Smooth muscle cell (in vitro differentiated cells): ENCODE measurements at regions not wholly inside any gene's neighbourhood (a gene's known extent, or its start where the extent isn't known, plus 50 kb on each side); places are given as distances from the start of the nearest gene placed in this dataset.

Source experiments
- DNase-seq: peaks from one replicate; lab custom pipeline; 2025; ENCODE audit not compliant: unreplicated experiment; lab: John Stamatoyannopoulos, UW
- H2AFZ ChIP-seq: fragments of 200-600 bp; sonication (generic); 2 replicates; pipeline ENCODE4 v1.6.0; 2016; ENCODE audit warnings: antibody characterized with exemption, low read depth, mild to moderate bottlenecking
- H3F3A ChIP-seq: fragments of 200-600 bp; sonication (generic); 2 replicates; pipeline ENCODE4 v1.6.0; 2017; ENCODE audit warnings: antibody characterized with exemption, low read depth
- H3K27ac ChIP-seq: fragments of 200-600 bp; sonication (generic); 2 replicates; pipeline ENCODE4 v1.5.1; 2016; ENCODE audit warnings: low read depth, mild to moderate bottlenecking
- H3K27me3 ChIP-seq: fragments of 200-600 bp; sonication (generic); 2 replicates; pipeline ENCODE4 v1.6.1; 2016; ENCODE audit warnings: low read depth, mild to moderate bottlenecking
- H3K36me3 ChIP-seq: fragments of 200-600 bp; sonication (generic); 2 replicates; pipeline ENCODE4 v1.5.1; 2016; ENCODE audit warnings: low read depth
- H3K4me1 ChIP-seq: fragments of 200-600 bp; sonication (generic); 2 replicates; pipeline ENCODE4 v1.5.1; 2016; ENCODE audit warnings: low read depth
- H3K4me2 ChIP-seq: fragments of 200-600 bp; sonication (generic); 2 replicates; pipeline ENCODE4 v1.6.0; 2016; ENCODE audit warnings: mild to moderate bottlenecking
- H3K4me3 ChIP-seq: fragments of 200-600 bp; sonication (generic); 2 replicates; pipeline ENCODE4 v1.5.1; 2016; ENCODE audit warnings: mild to moderate bottlenecking
- H3K79me2 ChIP-seq: fragments of 200-600 bp; sonication (generic); 2 replicates; pipeline ENCODE4 v1.6.0; 2016; ENCODE audit warnings: low read depth, mild to moderate bottlenecking
- H3K9ac ChIP-seq: fragments of 200-600 bp; sonication (generic); 2 replicates; pipeline ENCODE4 v1.6.0; 2016; ENCODE audit warnings: low read depth
- H3K9me3 ChIP-seq: fragments of 200-600 bp; sonication (generic); replicated peaks from 2 replicates; pipeline ENCODE4 v1.5.1; 2016; ENCODE audit warnings: low read depth
- H4K20me1 ChIP-seq: fragments of 200-600 bp; sonication (generic); 2 replicates; pipeline ENCODE4 v1.6.0; 2016; ENCODE audit warnings: low read depth
- CTCF ChIP-seq: fragments of 200-600 bp; sonication (generic); IDR thresholded peaks from 2 replicates; pipeline ENCODE4 v1.5.1; 2017; ENCODE audit warnings: borderline replicate concordance, mild to moderate bottlenecking, antibody characterized with exemption; ENCODE audit not compliant: insufficient read depth, poor library complexity, severe bottlenecking
- WGBS: methylation state at CpG from one replicate; pipeline ENCODE4 v1.1.7; 2016; ENCODE audit warnings: low lambda C conversion rate; 5-methylcytosine and 5-hydroxymethylcytosine counted together

- DNase-seq: no peak
- peaks cover 9% of the 10 kb centered on the region for H3K4me1 ChIP-seq
Observed at GRCh38 chr19:29060813-29061364, 152.1 kb downstream of the UQCRFS1 start.

GRCh38 chr19:29056535-29056934 is 156.4 kb downstream of the UQCRFS1 start:
- no peaks in the 10 kb centered on the region for H4K20me1 ChIP-seq
- no peaks in the 10 kb centered on the region for H3K79me2 ChIP-seq
- no peaks in the 10 kb centered on the region for H3K27me3 ChIP-seq
- H3K4me1 ChIP-seq: no peaks in the 10 kb centered on the region
- H2AFZ ChIP-seq: no peak overlapping the region
- DNase-seq: no peak
- no peak overlapping the region for H3K4me2 ChIP-seq
- 92% methylated on average over 5 of the region's 5 CpGs for WGBS
- no peak overlapping the region for H3K4me3 ChIP-seq
- no peaks in the 10 kb centered on the region for H3K9me3 ChIP-seq
- H3K36me3 ChIP-seq: no peaks in the 10 kb centered on the region
- no peak for TF ChIP-seq CTCF
- no peak overlapping the region for H3K27ac ChIP-seq
- no peak overlapping the region for H3K9ac ChIP-seq
- H3F3A ChIP-seq: no peaks in the 10 kb centered on the region

More at GRCh38 chr19:29060813-29061364, 152.1 kb downstream of the UQCRFS1 start:
- H3K79me2 ChIP-seq: no peaks in the 10 kb centered on the region
- no peaks in the 10 kb centered on the region for H3F3A ChIP-seq
- no peak overlapping the region for H3K4me2 ChIP-seq
- H3K27me3 ChIP-seq: no peaks in the 10 kb centered on the region
- H3K36me3 ChIP-seq: no peaks in the 10 kb centered on the region
- no peaks in the 10 kb centered on the region for H4K20me1 ChIP-seq
- H3K9ac ChIP-seq: no peak overlapping the region
- no peak overlapping the region for H2AFZ ChIP-seq
- no peak overlapping the region for H3K4me3 ChIP-seq
- no peak overlapping the region for H3K27ac ChIP-seq
- no peaks in the 10 kb centered on the region for H3K9me3 ChIP-seq
- WGBS: 83% methylated on average over 7 of the region's 7 CpGs
- no peak for TF ChIP-seq CTCF

- H3K9me3 ChIP-seq: no peaks in the 10 kb centered on the region
- no peak overlapping the region for H3K27ac ChIP-seq
- no peaks in the 10 kb centered on the region for H3K4me1 ChIP-seq
- 74% methylated on average over 10 of the region's 10 CpGs for WGBS
- no peak overlapping the region for H3K4me2 ChIP-seq
- no peaks in the 10 kb centered on the region for H3K79me2 ChIP-seq
- H3K9ac ChIP-seq: no peak overlapping the region
- no peaks in the 10 kb centered on the region for H3F3A ChIP-seq
- no peak for DNase-seq
- no peaks in the 10 kb centered on the region for H3K27me3 ChIP-seq
- H4K20me1 ChIP-seq: no peaks in the 10 kb centered on the region
- no peak for TF ChIP-seq CTCF
- no peaks in the 10 kb centered on the region for H3K36me3 ChIP-seq
- H2AFZ ChIP-seq: no peak overlapping the region
- no peak overlapping the region for H3K4me3 ChIP-seq
Observed at GRCh38 chr19:29054886-29055675, 157.9 kb downstream of the UQCRFS1 start.
